ENCODE measurements at regions not wholly inside any gene's neighbourhood (a gene's known extent, or its start where the extent isn't known, plus 50 kb on each side); places are given as distances from the start of the nearest gene placed in this dataset.

- TF ChIP-seq, protein P1, sequence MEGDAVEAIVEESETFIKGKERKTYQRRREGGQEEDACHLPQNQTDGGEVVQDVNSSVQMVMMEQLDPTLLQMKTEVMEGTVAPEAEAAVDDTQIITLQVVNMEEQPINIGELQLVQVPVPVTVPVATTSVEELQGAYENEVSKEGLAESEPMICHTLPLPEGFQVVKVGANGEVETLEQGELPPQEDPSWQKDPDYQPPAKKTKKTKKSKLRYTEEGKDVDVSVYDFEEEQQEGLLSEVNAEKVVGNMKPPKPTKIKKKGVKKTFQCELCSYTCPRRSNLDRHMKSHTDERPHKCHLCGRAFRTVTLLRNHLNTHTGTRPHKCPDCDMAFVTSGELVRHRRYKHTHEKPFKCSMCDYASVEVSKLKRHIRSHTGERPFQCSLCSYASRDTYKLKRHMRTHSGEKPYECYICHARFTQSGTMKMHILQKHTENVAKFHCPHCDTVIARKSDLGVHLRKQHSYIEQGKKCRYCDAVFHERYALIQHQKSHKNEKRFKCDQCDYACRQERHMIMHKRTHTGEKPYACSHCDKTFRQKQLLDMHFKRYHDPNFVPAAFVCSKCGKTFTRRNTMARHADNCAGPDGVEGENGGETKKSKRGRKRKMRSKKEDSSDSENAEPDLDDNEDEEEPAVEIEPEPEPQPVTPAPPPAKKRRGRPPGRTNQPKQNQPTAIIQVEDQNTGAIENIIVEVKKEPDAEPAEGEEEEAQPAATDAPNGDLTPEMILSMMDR (IDR thresholded peaks at IDR 0.05) = no peak
- no peak for TF ChIP-seq POLR2A (IDR thresholded peaks at IDR 0.05)
Observed at GRCh38 chr16:85437166-85438052, 175.7 kb upstream of the GSE1 start.
